T-cell (primary cell): ENCODE measurements at regions not wholly inside any gene's neighbourhood (a gene's known extent, or its start where the extent isn't known, plus 50 kb on each side); places are given as distances from the start of the nearest gene placed in this dataset.

Experiments
- ATAC-seq, 4 experiments: fragments of 200-7000 bp in 3 of 4; fragments of 150-1000 bp in 1 of 4; cut with Tn5 transposase; replicated peaks in 1 of 4; 1 replicate in 3 of 4; 2 replicates in 1 of 4; pipeline ENCODE4 v1.10.0; 2021; ENCODE audit warnings: moderate library complexity in 3 of 4, mild to moderate bottlenecking in 2 of 4, moderate number of reproducible peaks in 1 of 4
- CTCF ChIA-PET, 2 donors: fragments of 300-600 bp; sonication (Branson Sonifier 250); formaldehyde crosslinking; loops; one replicate each; lab custom pipeline; 2022; ENCODE audit warnings: antibody characterized with exemption in 2 of 2; lab: Charles Lee
- POLR2A ChIA-PET, 2 donors: fragments of 300-600 bp; sonication (Branson Sonifier 250); formaldehyde crosslinking; loops; one replicate each; lab custom pipeline; 2022; ENCODE audit warnings: antibody characterized with exemption in 2 of 2; lab: Charles Lee
- DNase-seq, 35 experiments: peaks; one replicate each; pipeline versions ENCODE4 v3.0.0 to v3.0.0-alpha.2; 2013 to 2023
- H3K27ac ChIP-seq: one replicate; pipeline ENCODE4 v1.5.1; 2013; ENCODE audit warnings: low read length
- H3K27me3 ChIP-seq, 2 experiments: replicated peaks in 1 of 2; 1 replicate in 1 of 2; 2 replicates in 1 of 2; pipeline versions ENCODE4 v1.6.1 to v1.7.0; 2013; ENCODE audit warnings: low read length in 1 of 2, mixed read lengths in 1 of 2; ENCODE audit not compliant: control insufficient read depth in 2 of 2, insufficient read depth in 2 of 2; ENCODE audit errors: extremely low read depth in 1 of 2
- H3K36me3 ChIP-seq, 2 donors: 1 replicate in 1 of 2; 2 replicates in 1 of 2; pipeline versions ENCODE4 v1.6.1 to v1.7.0; 2013; ENCODE audit warnings: low read length in 1 of 2; ENCODE audit not compliant: control insufficient read depth in 2 of 2, insufficient read depth in 1 of 2; ENCODE audit errors: extremely low read depth in 1 of 2
- H3K4me1 ChIP-seq, 2 experiments: 1 replicate in 1 of 2; 2 replicates in 1 of 2; pipeline versions ENCODE4 v1.6.1 to v1.7.0; 2013; ENCODE audit warnings: low read length in 2 of 2, mixed read lengths in 1 of 2; ENCODE audit not compliant: insufficient read depth in 2 of 2, control insufficient read depth in 1 of 2; ENCODE audit errors: extremely low read depth in 1 of 2
- H3K4me3 ChIP-seq, 2 donors: 1 replicate in 1 of 2; 2 replicates in 1 of 2; pipeline versions ENCODE4 v1.5.1 to v1.7.0; 2013; ENCODE audit warnings: mild to moderate bottlenecking in 2 of 2, low read length in 1 of 2, moderate library complexity in 1 of 2; ENCODE audit not compliant: control insufficient read depth in 1 of 2; ENCODE audit errors: extremely low read depth in 1 of 2
- H3K9me3 ChIP-seq: 2 replicates; pipeline ENCODE4 v1.7.0; 2013
- H3K27ac Mint-ChIP-seq, 2 donors: one replicate each; pipeline ENCODE4 v1.8.0; 2020 to 2021; ENCODE audit warnings: mild to moderate bottlenecking in 2 of 2, mixed read lengths in 2 of 2
- H3K27me3 Mint-ChIP-seq, 2 donors: one replicate each; pipeline ENCODE4 v1.8.0; 2021 to 2022; ENCODE audit warnings: mixed read lengths in 2 of 2
- H3K36me3 Mint-ChIP-seq: one replicate; pipeline ENCODE4 v1.8.0; 2021; ENCODE audit warnings: mixed read lengths
- H3K4me1 Mint-ChIP-seq, 3 donors: one replicate each; pipeline ENCODE4 v1.8.0; 2020 to 2022; ENCODE audit warnings: mixed read lengths in 3 of 3, mild to moderate bottlenecking in 1 of 3
- H3K4me3 Mint-ChIP-seq, 3 donors: one replicate each; pipeline ENCODE4 v1.8.0; 2020 to 2022; ENCODE audit warnings: mild to moderate bottlenecking in 3 of 3, mixed read lengths in 3 of 3, moderate library complexity in 3 of 3
- H3K9me3 Mint-ChIP-seq, 3 donors: one replicate each; pipeline ENCODE4 v1.8.0; 2020 to 2022; ENCODE audit warnings: mixed read lengths in 3 of 3
- WGBS: methylation state at CpG from one replicate; pipeline ENCODE4 v1.1.5; 2013; ENCODE audit warnings: missing lambda C conversion rate; ENCODE audit not compliant: insufficient coverage; 5-methylcytosine and 5-hydroxymethylcytosine counted together

DNA sequence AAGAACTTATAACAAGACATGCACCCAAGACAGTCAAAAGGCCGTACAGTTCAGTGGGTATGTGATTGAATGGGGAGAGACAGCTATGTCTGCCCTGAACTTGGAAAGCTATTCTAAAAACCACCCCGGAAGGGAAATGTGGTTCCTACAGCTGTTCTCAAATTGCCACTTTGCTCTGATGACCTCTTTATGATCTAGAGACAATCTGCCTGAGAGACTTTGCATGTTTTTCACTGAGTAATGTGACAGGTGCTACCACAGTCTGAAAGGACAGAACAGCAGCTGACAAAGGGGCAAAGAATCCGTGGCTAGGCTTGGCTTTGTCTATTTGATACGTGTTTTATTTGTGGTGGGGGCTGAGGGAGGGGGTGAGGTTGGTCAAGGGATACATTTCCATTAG lies 148.3 kb upstream of the NPHP3 start:
- ChIA-PET POLR2A (no interaction called here), CTCF (no interaction called here)
- Mint-ChIP-seq H3K27ac (no peak overlapping the region), H3K36me3 (no peaks in the 10 kb centered on the region), H3K4me1 (no peaks in the 10 kb centered on the region), H3K27me3 (peaks cover 7 to 11% of the 10 kb centered on the region in 2 donors), H3K4me3 (no peak overlapping the region), H3K9me3 (no peaks in the 10 kb centered on the region)
- H3K27me3 ChIP-seq = peaks cover 2 to 7% of the 10 kb centered on the region in 2 experiments
- no peak for DNase-seq
- no peaks in the 10 kb centered on the region for H3K9me3 ChIP-seq
- no peak overlapping the region for H3K27ac ChIP-seq
- H3K36me3 ChIP-seq = no peaks in the 10 kb centered on the region
- no peaks in the 10 kb centered on the region for H3K4me1 ChIP-seq
- ATAC-seq = no peak
- no peak overlapping the region for H3K4me3 ChIP-seq
- WGBS = 54% methylated on average over 3 of the region's 4 CpGs

DNA sequence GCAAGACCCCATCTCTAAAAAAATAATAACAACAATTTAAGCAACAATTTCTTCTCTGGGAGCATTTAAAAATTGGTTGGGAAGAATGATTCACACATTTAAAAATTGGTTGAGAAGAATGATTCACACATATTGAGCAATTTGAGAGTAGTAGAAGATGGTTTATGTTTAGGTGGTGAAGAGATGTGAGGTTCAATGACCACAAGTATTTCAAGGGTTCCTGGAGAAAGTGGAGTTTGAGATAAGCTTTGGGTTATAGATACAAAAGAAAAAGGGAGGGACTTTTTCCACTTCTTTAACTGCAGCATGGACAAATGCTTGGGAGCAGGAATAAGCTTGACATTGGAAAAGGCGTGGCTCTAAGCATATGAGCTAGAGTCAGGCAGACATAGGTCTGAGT lies 145.7 kb upstream of the NPHP3 start:
- no peaks in the 10 kb centered on the region for H3K9me3 Mint-ChIP-seq
- H3K4me3 Mint-ChIP-seq = no peak overlapping the region
- H3K4me1 ChIP-seq = no peaks in the 10 kb centered on the region
- ATAC-seq (no peak), DNase-seq (no peak)
- no peaks in the 10 kb centered on the region for H3K4me1 Mint-ChIP-seq
- CTCF ChIA-PET = no interaction called here
- no peak overlapping the region for H3K4me3 ChIP-seq
- peaks cover 9% of the 10 kb centered on the region in 2 donors for H3K27me3 Mint-ChIP-seq
- peaks cover 2 to 4% of the 10 kb centered on the region in 2 experiments for H3K27me3 ChIP-seq
- H3K27ac Mint-ChIP-seq = no peak overlapping the region
- H3K36me3 ChIP-seq = no peaks in the 10 kb centered on the region
- POLR2A ChIA-PET = no interaction called here
- H3K9me3 ChIP-seq = no peaks in the 10 kb centered on the region
- WGBS = 100% methylated on average over 1 of the region's 1 CpG
- no peaks in the 10 kb centered on the region for H3K36me3 Mint-ChIP-seq
- no peak overlapping the region for H3K27ac ChIP-seq

DNA sequence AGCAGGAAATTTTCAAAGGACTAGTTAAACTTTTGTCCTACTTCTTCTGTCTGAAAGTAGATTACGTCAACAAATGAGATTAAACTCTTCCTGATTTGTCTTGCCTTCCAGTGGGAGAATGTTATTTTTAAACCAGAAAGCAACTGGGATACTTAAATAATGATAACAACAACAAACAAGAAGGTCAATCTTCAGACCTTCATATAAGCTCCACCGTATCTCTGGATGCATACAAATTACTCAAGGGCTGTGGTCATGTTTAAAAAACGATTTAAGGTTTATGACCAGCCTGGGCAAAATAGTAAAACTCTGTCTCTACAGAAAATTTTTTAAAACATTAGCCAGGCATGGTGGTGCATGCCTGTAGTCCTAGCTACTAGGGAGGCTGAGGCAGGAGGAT lies 145.3 kb upstream of the NPHP3 start:
- WGBS = no CpG with 5 or more reads among the region's 3 CpGs
- Histone ChIP-seq H3K4me3 (no peak overlapping the region), H3K27me3 (peaks cover 2 to 4% of the 10 kb centered on the region in 2 experiments), H3K4me1 (no peaks in the 10 kb centered on the region), H3K9me3 (no peaks in the 10 kb centered on the region), H3K27ac (no peak overlapping the region), H3K36me3 (no peaks in the 10 kb centered on the region)
- ATAC-seq (no peak), DNase-seq (no peak)
- H3K9me3 Mint-ChIP-seq = no peaks in the 10 kb centered on the region
- H3K36me3 Mint-ChIP-seq = no peaks in the 10 kb centered on the region
- no peaks in the 10 kb centered on the region for H3K4me1 Mint-ChIP-seq
- H3K27ac Mint-ChIP-seq = no peak overlapping the region
- H3K4me3 Mint-ChIP-seq = no peak overlapping the region
- POLR2A ChIA-PET = no interaction called here
- peaks cover 9% of the 10 kb centered on the region in 2 donors for H3K27me3 Mint-ChIP-seq
- CTCF ChIA-PET = no interaction called here

DNA sequence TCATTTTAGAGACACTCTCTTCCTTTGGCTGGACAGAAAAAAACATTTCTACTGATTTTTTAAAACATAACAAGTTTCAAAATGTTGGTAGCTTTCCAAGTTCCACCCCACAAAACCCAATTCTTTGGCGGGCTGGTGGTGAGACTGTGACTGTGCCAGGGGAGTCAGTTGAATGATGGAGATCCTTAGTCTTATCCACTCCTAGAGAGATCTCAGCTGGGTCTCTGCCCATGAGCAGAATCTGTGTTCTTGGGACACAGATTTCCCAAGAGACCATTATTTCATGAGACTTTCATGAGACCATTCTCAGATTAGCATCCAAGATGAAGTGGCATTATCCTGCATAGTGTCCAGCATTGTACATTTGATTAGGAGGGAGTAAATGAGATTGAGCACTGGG lies 135.1 kb upstream of the NPHP3 start:
- H3K36me3 ChIP-seq = no peaks in the 10 kb centered on the region
- CTCF ChIA-PET = no interaction called here
- H3K4me3 ChIP-seq = no peak overlapping the region
- H3K4me1 ChIP-seq = no peaks in the 10 kb centered on the region
- no peak for DNase-seq
- Mint-ChIP-seq H3K36me3 (no peaks in the 10 kb centered on the region), H3K27ac (no peak overlapping the region), H3K9me3 (no peaks in the 10 kb centered on the region), H3K4me1 (no peaks in the 10 kb centered on the region), H3K4me3 (no peak overlapping the region), H3K27me3 (no peaks in the 10 kb centered on the region)
- no CpG with 5 or more reads among the region's 1 CpG for WGBS
- peaks cover 0 to 15% of the 10 kb centered on the region in 2 experiments for H3K27me3 ChIP-seq
- H3K27ac ChIP-seq = no peak overlapping the region
- no peaks in the 10 kb centered on the region for H3K9me3 ChIP-seq
- no peak for ATAC-seq
- POLR2A ChIA-PET = no interaction called here

DNA sequence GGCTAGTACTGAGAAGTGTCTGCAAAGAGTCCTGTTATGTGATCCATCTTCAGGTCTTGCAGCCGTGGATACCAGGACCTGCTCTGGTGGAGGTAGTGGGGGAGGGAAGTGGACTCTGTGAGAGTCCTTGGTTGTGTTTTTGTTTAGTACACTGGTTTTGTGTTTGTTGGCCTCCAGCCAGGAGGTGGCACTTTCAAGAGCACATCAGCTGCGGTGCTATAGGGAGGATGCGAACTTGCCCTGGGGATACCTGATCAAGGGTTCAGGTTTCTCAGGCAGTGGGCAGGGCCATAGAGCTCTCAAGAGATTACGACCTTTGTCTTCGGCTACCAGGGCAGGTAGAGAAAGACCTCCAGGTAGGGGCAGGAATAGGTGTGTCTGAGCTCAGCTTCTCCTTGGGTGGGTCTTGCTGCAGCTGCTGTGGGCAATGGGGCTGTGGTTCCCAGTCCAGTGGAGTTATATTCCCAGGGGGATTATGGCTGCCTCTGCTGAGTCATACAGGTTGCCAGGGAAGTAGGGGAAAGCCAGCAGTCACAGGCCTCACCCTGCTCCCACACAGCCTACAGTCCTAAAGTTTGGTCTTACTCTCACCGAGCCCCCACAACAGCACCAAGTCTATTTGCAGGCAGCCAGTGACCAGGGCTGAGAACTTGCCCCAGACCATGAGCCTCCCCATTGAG lies 132.8 kb upstream of the NPHP3 start:
- Mint-ChIP-seq H3K36me3 (no peaks in the 10 kb centered on the region), H3K4me1 (no peaks in the 10 kb centered on the region), H3K9me3 (peaks cover 0 to 11% (median 10%) of the 10 kb centered on the region in 3 donors), H3K4me3 (no peak overlapping the region), H3K27me3 (no peaks in the 10 kb centered on the region), H3K27ac (no peak overlapping the region)
- Histone ChIP-seq H3K36me3 (no peaks in the 10 kb centered on the region), H3K4me3 (no peak overlapping the region), H3K27me3 (peaks cover 0 to 15% of the 10 kb centered on the region in 2 experiments), H3K9me3 (no peaks in the 10 kb centered on the region), H3K4me1 (no peaks in the 10 kb centered on the region), H3K27ac (no peak overlapping the region)
- CTCF ChIA-PET = no interaction called here
- WGBS = 92% methylated on average over 5 of the region's 6 CpGs
- DNase-seq = no peak
- POLR2A ChIA-PET = no interaction called here
- ATAC-seq = no peak

DNA sequence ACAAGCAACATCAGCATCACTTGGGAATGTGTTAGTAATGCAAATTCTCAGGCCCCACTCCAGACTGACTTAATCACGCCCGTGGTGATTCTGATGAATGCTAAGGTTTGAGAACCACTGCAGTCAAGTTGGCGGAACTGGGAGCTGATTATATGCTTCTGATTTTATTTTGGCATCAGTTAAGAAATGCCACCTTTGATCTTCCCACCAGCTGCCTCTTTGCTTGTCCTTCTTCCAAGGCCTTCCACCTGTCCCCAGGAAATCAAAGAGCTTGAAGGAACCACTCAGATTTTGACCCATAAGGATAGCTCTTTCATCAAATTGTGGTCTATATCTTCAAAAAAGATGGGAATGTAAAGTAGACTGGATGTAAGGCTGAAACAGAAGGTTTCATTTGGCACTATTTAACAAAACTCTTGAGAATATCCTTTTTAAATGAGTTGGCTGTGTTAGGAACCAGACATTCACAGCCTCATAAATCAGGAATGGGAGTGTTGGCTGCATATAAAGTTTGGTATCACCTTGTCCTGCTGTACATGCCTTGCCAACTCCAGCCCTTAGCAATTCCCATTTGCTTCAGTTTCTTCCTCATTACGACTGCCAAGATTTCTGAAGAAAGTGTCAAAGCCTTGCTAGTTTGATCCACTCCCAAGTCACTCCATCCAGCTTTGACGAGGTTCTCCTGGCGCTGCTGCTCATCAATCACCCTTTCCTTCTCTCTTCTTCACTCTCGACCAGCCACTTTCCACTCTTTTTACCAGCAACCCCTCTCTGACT lies 125.8 kb upstream of the NPHP3 start:
- Mint-ChIP-seq H3K9me3 (peaks cover 0 to 14% (median 10%) of the 10 kb centered on the region in 3 donors), H3K27me3 (peaks cover 3 to 23% of the 10 kb centered on the region in 2 donors), H3K4me3 (no peak overlapping the region), H3K36me3 (no peaks in the 10 kb centered on the region), H3K27ac (no peak overlapping the region), H3K4me1 (no peaks in the 10 kb centered on the region)
- H3K27me3 ChIP-seq = no peaks in the 10 kb centered on the region
- ChIA-PET POLR2A (no interaction called here), CTCF (no interaction called here)
- no peaks in the 10 kb centered on the region for H3K4me1 ChIP-seq
- H3K4me3 ChIP-seq = no peak overlapping the region
- H3K36me3 ChIP-seq = no peaks in the 10 kb centered on the region
- H3K9me3 ChIP-seq = no peaks in the 10 kb centered on the region
- DNase-seq (no peak), ATAC-seq (no peak)
- 61% methylated on average over 4 of the region's 7 CpGs for WGBS
- H3K27ac ChIP-seq = no peak overlapping the region
